Activated T-cell treated with anti-CD3 and anti-CD28 coated beads, Interleukin-2, amount 50 U/mL, for 1 hour (primary cell): ENCODE measurements at regions not wholly inside any gene's neighbourhood (a gene's known extent, or its start where the extent isn't known, plus 50 kb on each side); places are given as distances from the start of the nearest gene placed in this dataset.

Experiments
- DNase-seq: peaks from one replicate; pipeline ENCODE4 v3.0.0-alpha.2; 2020

DNA sequence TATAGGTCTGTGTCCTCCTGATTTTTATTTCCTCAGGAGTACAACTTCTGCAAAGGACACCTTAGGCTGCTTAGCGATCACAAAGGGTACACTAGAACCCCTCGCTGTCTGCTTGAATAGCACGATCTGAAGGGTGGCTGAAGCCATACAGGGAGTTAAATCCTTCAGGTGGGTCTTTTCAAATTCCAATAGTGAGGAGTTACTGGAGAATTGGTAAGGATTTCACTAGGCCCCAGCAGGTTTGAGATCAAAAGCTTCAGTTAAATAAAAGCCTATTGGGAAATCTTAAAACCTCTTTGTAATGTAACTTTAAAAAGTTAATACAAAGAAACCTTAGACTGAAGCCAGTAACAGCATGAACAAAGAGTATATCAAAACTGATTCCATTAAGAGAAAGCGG lies 613.1 kb downstream of the ZEB2 start:
- DNase-seq: no peak

DNA sequence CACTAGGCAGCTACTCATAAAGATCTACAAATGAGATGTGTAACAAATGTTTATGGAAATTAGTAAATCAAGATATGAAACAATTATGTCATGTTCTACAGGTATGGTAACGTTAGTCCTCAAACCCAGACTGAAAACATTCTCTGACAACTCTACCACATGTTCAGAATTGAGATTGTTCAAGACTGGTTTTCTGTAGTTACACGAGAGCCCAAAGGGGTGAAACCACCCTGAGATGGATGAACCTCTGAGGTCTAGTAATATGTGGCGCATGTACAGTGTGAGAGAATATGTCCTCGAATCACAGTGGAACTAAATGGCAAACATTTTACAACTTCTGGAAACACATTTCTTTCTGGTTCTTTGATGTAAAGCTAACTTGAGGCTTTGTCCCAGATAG lies 614.3 kb downstream of the ZEB2 start:
- DNase-seq: no peak

GRCh38 chr2:143903172-143903856 lies 616.6 kb downstream of the ZEB2 start:
- no peak for DNase-seq

DNA sequence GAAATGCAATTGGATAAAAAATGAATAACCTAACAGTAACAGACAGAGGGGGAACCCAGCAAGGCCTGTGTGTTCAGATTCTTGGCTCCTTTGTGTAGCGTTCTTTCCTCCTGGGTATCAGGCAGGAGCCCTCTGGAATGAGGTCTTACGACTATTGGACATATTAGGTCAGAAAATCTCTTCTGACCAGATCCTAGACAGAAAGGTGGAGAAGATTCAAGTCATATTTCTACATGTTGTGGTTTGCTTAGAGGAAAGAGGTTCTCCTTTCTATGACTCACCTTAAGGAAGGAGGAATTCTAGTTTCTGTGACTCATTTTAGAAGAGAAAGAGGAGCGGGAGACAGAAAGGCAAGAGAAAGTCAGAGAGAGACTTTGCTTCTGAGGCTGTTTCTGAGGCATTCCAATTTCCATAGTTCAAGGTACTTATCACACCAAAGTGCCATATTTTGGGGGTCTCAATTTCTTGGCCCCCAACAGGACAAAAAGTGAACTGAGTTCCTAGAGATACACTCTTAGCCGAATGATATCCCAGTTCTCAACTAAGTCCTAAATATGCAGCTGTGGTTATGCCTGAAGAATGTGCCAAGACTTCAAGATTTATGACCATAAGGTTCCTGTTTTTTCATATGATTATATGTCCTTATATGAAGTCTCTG lies 618.6 kb downstream of the ZEB2 start:
- no peak for DNase-seq

DNA sequence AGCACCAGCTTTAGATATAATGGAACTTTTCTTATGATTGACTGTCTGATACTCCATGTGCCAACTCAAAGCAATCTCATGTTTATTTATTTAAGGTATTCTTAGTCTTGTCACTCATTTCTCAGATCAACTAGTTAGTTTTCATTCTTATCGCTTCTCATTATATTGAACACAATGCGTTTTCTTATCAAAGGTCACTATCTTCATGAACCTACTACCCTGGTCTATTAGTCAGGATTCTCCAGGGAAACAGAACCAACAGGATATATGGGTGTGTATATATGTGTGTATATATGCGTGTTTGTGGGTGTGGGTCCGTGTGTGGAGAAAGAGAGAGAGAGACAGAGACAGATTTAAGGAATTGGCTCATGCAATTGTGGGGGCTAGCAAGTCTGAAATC lies 619.9 kb downstream of the ZEB2 start:
- DNase-seq: no peak

- no peak for DNase-seq
Measured at GRCh38 chr2:143893371-143893770, 626.5 kb downstream of the ZEB2 start.

DNA sequence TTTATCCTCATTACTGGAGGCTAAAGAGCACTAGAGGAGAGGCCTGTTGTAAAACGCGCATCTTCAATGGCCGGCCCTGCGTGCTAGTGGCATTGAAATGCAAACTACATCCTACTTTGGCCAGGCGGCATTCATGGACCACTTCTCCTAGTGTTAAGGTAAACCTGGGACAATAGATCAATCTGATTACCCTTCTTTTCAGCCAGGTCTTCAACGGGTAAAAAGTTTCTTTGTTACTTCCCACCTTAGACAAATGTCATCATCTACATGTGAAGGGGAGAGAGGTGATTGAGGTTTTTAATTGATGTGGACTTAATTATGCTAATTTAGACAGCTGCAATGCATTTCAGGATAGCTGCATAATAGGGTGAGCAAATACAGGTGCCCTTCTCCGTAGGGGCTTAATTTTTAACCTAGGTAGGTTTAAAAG lies 628.0 kb downstream of the ZEB2 start:
- no peak for DNase-seq

GRCh38 chr2:143890798-143891197 lies 629.1 kb downstream of the ZEB2 start:
- DNase-seq: no peak

- no peak for DNase-seq
Measured at GRCh38 chr2:143889216-143889615, 630.7 kb downstream of the ZEB2 start.

DNA sequence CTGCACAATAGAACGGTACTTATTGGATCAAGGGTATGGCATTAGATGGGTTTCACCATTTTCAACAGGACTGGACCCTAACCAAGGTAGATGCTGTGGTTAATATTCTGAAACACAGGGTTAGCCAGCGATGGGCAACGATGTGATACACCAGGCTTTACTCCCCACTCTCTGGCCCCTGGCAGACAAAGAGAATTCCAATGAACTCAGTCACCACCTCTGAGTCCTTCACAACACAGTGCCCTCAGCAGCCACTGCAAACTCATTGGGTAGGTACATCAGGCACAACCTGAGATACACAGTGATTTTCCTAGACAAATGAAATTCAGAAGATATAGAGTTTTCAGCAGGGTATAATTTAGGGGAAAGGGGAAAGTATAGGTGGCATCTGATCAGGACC lies 634.5 kb downstream of the ZEB2 start:
- no peak for DNase-seq

DNA sequence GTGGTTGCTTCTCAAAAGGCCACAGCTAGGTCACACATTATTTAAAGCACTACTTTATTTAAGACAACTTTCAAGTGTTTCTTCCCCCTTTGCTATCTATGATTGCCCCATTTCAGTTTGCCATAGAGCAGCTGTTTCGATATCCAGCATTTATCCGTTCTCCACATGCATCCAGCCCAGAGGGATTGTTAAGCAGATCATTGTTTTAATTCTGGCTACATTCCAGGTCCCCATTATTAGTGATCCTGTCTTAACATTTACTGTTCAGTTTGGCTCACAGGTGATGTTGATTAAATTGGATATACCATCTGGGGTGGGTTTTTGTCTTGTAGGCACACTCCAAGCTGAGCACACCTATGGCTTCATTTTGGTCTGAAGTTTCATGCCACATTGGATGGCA lies 638.7 kb downstream of the ZEB2 start:
- no peak for DNase-seq

GRCh38 chr2:143877876-143878530 lies 641.9 kb downstream of the ZEB2 start:
- no peak for DNase-seq

GRCh38 chr2:143877056-143877455 lies 642.9 kb downstream of the ZEB2 start:
- DNase-seq: no peak

DNA sequence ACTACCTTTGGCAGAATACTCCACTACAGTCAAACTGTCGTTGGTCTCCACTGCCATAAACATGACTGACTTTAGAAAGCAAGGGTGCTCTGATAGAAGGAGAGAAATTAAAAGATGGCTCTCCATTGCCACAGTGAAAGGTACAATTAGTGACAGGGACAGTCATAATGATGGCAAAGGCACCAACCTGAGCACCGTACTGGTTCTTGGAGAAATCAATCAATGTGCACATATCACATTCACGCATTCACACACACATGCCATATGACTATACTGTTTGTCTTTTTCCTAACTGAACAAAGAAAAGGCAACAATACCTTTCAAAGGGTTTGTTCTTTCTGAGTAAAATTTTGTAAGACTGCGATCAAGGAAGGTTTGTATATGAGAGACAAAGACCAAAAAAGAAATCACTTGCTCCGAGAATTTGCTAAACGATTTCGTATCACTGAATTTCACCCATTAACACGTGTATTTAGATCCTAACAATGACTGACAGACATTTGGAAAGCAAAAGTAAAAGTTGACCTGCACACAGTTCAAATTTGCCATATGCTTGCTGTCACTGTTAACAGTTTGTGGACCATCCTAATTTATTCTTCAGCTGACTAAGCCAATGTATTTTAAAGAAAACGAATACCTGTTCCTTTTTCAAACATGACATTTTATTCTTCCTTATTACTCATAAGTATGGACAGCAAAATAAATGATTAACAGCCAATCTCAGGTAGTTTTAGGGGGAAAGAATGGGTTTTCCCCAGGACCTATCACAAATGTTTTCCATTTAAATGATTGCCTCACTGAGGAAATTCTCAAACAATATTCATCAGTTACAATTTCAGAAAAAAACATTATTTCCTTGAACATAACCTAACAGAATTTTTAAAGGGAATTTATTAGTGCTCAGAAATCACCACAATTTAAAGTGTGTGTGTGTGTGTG lies 644.4 kb downstream of the ZEB2 start:
- DNase-seq: no peak

GRCh38 chr2:143873886-143874285 lies 646.0 kb downstream of the ZEB2 start:
- DNase-seq: no peak

GRCh38 chr2:143870696-143871095 lies 649.2 kb downstream of the ZEB2 start:
- no peak for DNase-seq

- no peak for DNase-seq
Measured at GRCh38 chr2:143856978-143857377, 662.9 kb downstream of the ZEB2 start.

GRCh38 chr2:143852759-143853158 lies 667.2 kb downstream of the ZEB2 start:
- no peak for DNase-seq

GRCh38 chr2:143850084-143850483 lies 669.8 kb downstream of the ZEB2 start:
- DNase-seq: no peak

DNA sequence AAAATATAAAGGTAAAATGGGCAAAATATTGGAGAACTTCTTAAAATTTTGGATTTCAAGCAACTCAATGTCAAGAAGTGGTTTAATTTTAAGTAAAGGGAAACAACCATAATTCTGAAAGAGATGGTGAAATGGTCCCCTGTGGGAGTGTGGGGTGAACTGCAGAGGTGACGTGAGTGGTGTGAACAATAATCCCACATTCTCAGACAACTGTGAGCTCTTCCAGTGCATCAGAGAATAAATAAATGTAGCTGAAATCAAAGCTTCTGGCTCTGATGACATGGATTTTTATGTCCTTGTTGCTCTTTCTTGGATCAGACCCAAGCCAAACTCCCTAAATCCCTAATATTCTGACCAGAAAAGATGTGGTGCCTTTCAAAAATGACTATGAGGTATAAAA lies 672.7 kb downstream of the ZEB2 start:
- no peak for DNase-seq

DNA sequence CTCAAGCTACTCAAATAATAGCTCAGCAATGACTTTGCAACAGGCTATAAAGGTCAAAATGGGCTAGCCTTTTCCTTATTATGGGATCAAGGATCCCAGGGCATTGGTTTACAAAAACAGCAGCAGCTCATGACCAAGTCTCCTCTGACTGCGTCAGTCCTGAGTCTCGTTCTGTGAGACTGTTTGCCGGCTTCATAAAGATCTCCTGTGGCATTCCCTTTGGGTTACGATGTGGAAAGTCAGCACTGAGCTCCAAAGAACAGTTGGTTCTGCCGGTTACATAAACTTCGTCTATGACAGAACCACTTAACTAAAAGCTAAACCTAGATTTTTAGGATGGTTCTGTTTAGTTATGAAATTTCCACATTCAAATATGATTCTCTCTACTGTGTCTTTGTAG lies 674.9 kb downstream of the ZEB2 start:
- no peak for DNase-seq

GRCh38 chr2:143843686-143844085 lies 676.2 kb downstream of the ZEB2 start:
- no peak for DNase-seq

GRCh38 chr2:143842836-143843235 lies 677.1 kb downstream of the ZEB2 start:
- no peak for DNase-seq
